Right lobe of liver (tissue), 6 donors: ENCODE measurements at regions not wholly inside any gene's neighbourhood (a gene's known extent, or its start where the extent isn't known, plus 50 kb on each side); places are given as distances from the start of the nearest gene placed in this dataset.

Source experiments
- ATAC-seq, 4 donors: fragments of 200-7000 bp; cut with Tn5 transposase; one replicate each; pipeline ENCODE4 v1.9.1; 2020; ENCODE audit warnings: mild to moderate bottlenecking in 4 of 4, moderate library complexity in 4 of 4
- DNase-seq, 3 donors: peaks; one replicate each; pipeline ENCODE4 v3.0.0-alpha.2; 2020
- H3K27ac ChIP-seq, 3 donors: fragments of 200-600 bp; one replicate each; pipeline ENCODE4 v1.8.0; 2022
- H3K27me3 ChIP-seq, 2 donors: fragments of 200-600 bp; one replicate each; pipeline ENCODE4 v1.8.0; 2022
- H3K36me3 ChIP-seq, 4 donors: fragments of 200-600 bp; sonication (generic) in 1 of 4; one replicate each; pipeline versions ENCODE4 v1.5.1 to v1.8.0; 2017 to 2022; ENCODE audit warnings: control low read depth in 1 of 4
- H3K4me1 ChIP-seq, 4 donors: fragments of 200-600 bp; sonication (generic) in 1 of 4; one replicate each; pipeline versions ENCODE4 v1.5.1 to v1.8.0; 2017 to 2022; ENCODE audit warnings: control low read depth in 1 of 4
- H3K4me3 ChIP-seq, 3 donors: fragments of 200-600 bp; one replicate each; pipeline ENCODE4 v1.8.0; 2022
- H3K9me3 ChIP-seq, 4 donors: fragments of 200-600 bp; sonication (generic) in 1 of 4; one replicate each; pipeline versions ENCODE4 v1.5.1 to v1.8.0; 2017 to 2022; ENCODE audit warnings: control low read depth in 1 of 4
- CTCF ChIP-seq, 4 donors: fragments of 200-600 bp in 3 of 4; fragments of 450-650 bp in 1 of 4; IDR thresholded peaks; one replicate each; pipeline versions ENCODE4 v1.5.1 to v1.8.0; 2016 to 2022; ENCODE audit warnings: antibody characterized with exemption in 4 of 4, mild to moderate bottlenecking in 2 of 4
- POLR2A ChIP-seq: fragments of 450-650 bp; IDR thresholded peaks from one replicate; pipeline ENCODE4 v1.6.1; 2017; ENCODE audit warnings: antibody characterized with exemption, mild to moderate bottlenecking
- WGBS: methylation state at CpG from one replicate; pipeline ENCODE4 v1.1.6; 2018; ENCODE audit warnings: low coverage, low lambda C conversion rate; ENCODE audit not compliant: insufficient coverage; ENCODE audit errors: missing lambda C conversion rate; 5-methylcytosine and 5-hydroxymethylcytosine counted together
- intact Hi-C, 2 donors: fragments of 100-400 bp; cut with DNase I; formaldehyde crosslinking; loops; one replicate each; pipeline versions ENCODE4 v1.11.2 to v1.14.1; 2022
- donor health status: DM: no; HTN: yes; CAD: no.
- donor health status: DM: no; HTN: no; CAD: no.
- donor health status: DM: no; HTN: no; CAD: no.
- donor health status: DM: no; HTN: yes; CAD: no.
- donor health status: DM: no; HTN: yes; CAD: no.

DNA sequence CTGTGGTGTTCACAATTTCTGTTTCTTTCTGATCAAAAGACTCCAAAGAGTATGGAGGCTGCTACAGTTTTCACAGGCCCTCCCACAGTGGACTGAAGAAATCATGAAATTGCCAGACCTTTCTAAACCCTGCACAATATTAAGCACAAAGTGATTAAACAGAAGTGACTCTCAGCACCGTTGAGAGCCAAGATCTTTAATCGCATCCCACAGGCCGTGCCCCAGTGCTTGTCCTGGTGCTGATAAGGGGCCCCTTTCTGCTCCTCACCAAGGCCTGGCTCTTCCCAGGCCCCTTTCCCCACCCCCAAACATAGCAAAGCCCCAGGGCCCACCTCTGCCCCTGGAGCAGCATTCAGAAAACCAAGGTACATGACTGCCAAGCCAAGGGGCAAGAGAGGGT, 57.4 kb upstream of the BMAL1 start:
- no peak overlapping the region for H3K4me3 ChIP-seq
- H3K27ac ChIP-seq: no peak overlapping the region
- no peaks in the 10 kb centered on the region for H3K27me3 ChIP-seq
- ATAC-seq: no peak
- no peaks in the 10 kb centered on the region for H3K9me3 ChIP-seq
- WGBS: 61% methylated on average over 2 of the region's 3 CpGs
- H3K4me1 ChIP-seq: no peaks in the 10 kb centered on the region
- TF ChIP-seq CTCF (IDR thresholded peaks at IDR 0.05) (no peak), POLR2A (no peak)
- no peaks in the 10 kb centered on the region for H3K36me3 ChIP-seq
- DNase-seq: no peak
- intact Hi-C loops: no loop called here

DNA sequence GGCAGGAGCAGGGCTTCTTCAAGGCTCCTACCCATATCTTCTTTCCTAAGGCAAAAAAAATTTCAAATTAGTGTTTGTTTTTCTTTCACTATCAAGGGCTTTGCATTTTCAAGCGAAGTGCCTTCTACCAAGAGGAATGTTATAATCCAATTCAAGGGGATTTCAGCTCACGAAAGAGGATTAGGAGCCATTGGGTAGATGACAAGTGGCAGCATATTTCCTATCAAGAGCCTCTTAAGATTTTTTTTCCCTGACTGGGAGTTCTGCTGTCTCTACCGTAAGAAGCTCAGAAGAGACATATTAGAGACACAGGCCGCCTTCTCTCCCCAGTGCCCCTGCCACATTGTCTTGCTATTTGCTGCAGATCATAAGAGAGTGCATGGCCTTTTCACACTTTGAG, 55.9 kb upstream of the BMAL1 start:
- ATAC-seq (no peak), DNase-seq (no peak)
- H3K4me3 ChIP-seq: no peak overlapping the region
- no peaks in the 10 kb centered on the region for H3K4me1 ChIP-seq
- TF ChIP-seq CTCF (IDR thresholded peaks at IDR 0.05): no peak
- TF ChIP-seq POLR2A: no peak
- intact Hi-C loops: no loop called here
- no peaks in the 10 kb centered on the region for H3K36me3 ChIP-seq
- H3K9me3 ChIP-seq: no peaks in the 10 kb centered on the region
- no peak overlapping the region for H3K27ac ChIP-seq
- H3K27me3 ChIP-seq: no peaks in the 10 kb centered on the region
- 93% methylated on average over 4 of the region's 4 CpGs for WGBS

DNA sequence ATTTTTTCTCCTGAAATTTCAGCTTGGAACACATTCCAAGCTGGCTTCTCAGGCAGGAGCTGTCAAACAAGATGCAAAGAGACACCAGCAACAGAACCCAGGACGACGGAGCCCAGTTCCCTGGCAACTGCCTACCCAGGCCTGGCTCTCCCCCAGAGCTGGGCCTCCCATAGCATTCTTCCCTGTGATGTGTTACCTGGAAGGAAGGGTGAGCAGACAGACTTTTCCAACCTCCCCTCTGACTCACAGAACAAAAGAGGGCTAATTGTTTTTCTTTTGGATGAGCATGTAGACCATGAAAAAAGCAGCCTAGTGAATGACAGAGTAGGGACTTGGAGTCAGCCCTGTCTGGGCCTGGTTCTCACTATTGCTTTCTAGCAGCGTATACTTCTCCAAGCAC, 55.3 kb upstream of the BMAL1 start:
- WGBS: 56% methylated on average over 3 of the region's 3 CpGs
- no peak overlapping the region for H3K4me3 ChIP-seq
- intact Hi-C loops: no loop called here
- H3K27ac ChIP-seq: no peak overlapping the region
- no peak for DNase-seq
- H3K27me3 ChIP-seq: no peaks in the 10 kb centered on the region
- no peaks in the 10 kb centered on the region for H3K9me3 ChIP-seq
- TF ChIP-seq CTCF (IDR thresholded peaks at IDR 0.05) (no peak), POLR2A (no peak)
- no peaks in the 10 kb centered on the region for H3K36me3 ChIP-seq
- no peak for ATAC-seq
- H3K4me1 ChIP-seq: no peaks in the 10 kb centered on the region

DNA sequence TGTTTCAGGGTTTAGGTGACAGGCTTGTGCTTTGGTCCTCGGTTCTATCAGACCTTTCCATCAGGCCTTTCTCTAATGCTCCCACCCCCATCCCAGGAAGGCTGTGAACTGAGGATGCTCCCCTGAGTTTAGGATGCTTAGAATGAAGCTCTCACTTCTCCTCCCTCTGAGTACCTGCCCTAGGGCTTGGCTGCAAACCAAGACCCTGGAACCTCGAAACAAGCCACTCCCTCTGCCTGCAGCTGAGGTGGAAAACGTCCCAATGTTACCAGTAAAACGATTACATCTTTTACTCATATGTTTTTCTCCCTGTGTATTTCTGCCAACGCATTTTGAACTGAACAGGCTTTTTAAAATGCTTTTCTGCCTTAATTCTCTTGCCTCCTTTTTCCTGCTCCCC, 54.5 kb upstream of the BMAL1 start:
- Histone ChIP-seq H3K27me3 (no peaks in the 10 kb centered on the region), H3K36me3 (no peaks in the 10 kb centered on the region), H3K27ac (no peak overlapping the region), H3K4me3 (no peak overlapping the region), H3K4me1 (no peaks in the 10 kb centered on the region), H3K9me3 (no peaks in the 10 kb centered on the region)
- no peak for DNase-seq
- intact Hi-C loops: no loop called here
- ATAC-seq: no peak
- TF ChIP-seq CTCF (IDR thresholded peaks at IDR 0.05) (no peak), POLR2A (no peak)
- 34% methylated on average over 5 of the region's 5 CpGs for WGBS

- 100% methylated on average over 1 of the region's 1 CpG for WGBS
- Histone ChIP-seq H3K36me3 (no peaks in the 10 kb centered on the region), H3K27me3 (no peaks in the 10 kb centered on the region), H3K4me3 (no peak overlapping the region), H3K4me1 (no peaks in the 10 kb centered on the region), H3K27ac (no peak overlapping the region), H3K9me3 (no peaks in the 10 kb centered on the region)
- no peak for TF ChIP-seq POLR2A
- TF ChIP-seq CTCF (IDR thresholded peaks at IDR 0.05): no peak
- intact Hi-C loops: no loop called here
- no peak for DNase-seq
- no peak for ATAC-seq
These were observed 53.3 kb upstream of the BMAL1 start for GRCh38 chr11:13224324-13224723.
